ENCODE measurements at regions not wholly inside any gene's neighbourhood (a gene's known extent, or its start where the extent isn't known, plus 50 kb on each side); places are given as distances from the start of the nearest gene placed in this dataset.

- H3K9me3 Mint-ChIP-seq (ENCODE audit: unreplicated experiment), result no peaks in the 10 kb centered on the region
Observed at GRCh38 chr5:153018121-153018520, 472.3 kb upstream of the GRIA1 start.

GRCh38 chr5:153030755-153031725 is 459.4 kb upstream of the GRIA1 start:
- Mint-ChIP-seq H3K4me1 (ENCODE audit: unreplicated experiment) (no peaks in the 10 kb centered on the region), H3K27me3 (ENCODE audit: unreplicated experiment) (no peaks in the 10 kb centered on the region), H3K36me3 (ENCODE audit: low read depth, unreplicated experiment) (no peaks in the 10 kb centered on the region), H3K4me3 (ENCODE audit: unreplicated experiment) (no peak overlapping the region), H3K9me3 (ENCODE audit: unreplicated experiment) (no peaks in the 10 kb centered on the region), H3K27ac (ENCODE audit: unreplicated experiment) (no peak overlapping the region)
- DNase-seq (ENCODE audit: low spot score), result no peak
- no peak for TF ChIP-seq CTCF (IDR thresholded peaks at IDR 0.05; ENCODE audit: unreplicated experiment)

More at GRCh38 chr5:153018121-153018520, 472.3 kb upstream of the GRIA1 start:
- no peak overlapping the region for H3K27ac Mint-ChIP-seq (ENCODE audit: unreplicated experiment)
- H3K4me3 Mint-ChIP-seq (ENCODE audit: unreplicated experiment), result no peak overlapping the region
- DNase-seq (ENCODE audit: low spot score), result no peak
- no peaks in the 10 kb centered on the region for H3K36me3 Mint-ChIP-seq (ENCODE audit: low read depth, unreplicated experiment)
- H3K27me3 Mint-ChIP-seq (ENCODE audit: unreplicated experiment), result no peaks in the 10 kb centered on the region
- no peaks in the 10 kb centered on the region for H3K4me1 Mint-ChIP-seq (ENCODE audit: unreplicated experiment)
- no peak for TF ChIP-seq CTCF (IDR thresholded peaks at IDR 0.05; ENCODE audit: unreplicated experiment)

GRCh38 chr5:153039501-153039900 is 451.0 kb upstream of the GRIA1 start:
- H3K27ac Mint-ChIP-seq (ENCODE audit: unreplicated experiment), result no peak overlapping the region
- H3K4me3 Mint-ChIP-seq (ENCODE audit: unreplicated experiment), result no peak overlapping the region
- no peaks in the 10 kb centered on the region for H3K36me3 Mint-ChIP-seq (ENCODE audit: low read depth, unreplicated experiment)
- H3K27me3 Mint-ChIP-seq (ENCODE audit: unreplicated experiment), result no peaks in the 10 kb centered on the region
- no peaks in the 10 kb centered on the region for H3K4me1 Mint-ChIP-seq (ENCODE audit: unreplicated experiment)
- TF ChIP-seq CTCF (IDR thresholded peaks at IDR 0.05; ENCODE audit: unreplicated experiment), result no peak
- DNase-seq (ENCODE audit: low spot score), result no peak
- no peaks in the 10 kb centered on the region for H3K9me3 Mint-ChIP-seq (ENCODE audit: unreplicated experiment)

- DNase-seq (ENCODE audit: low spot score), result no peak
- Mint-ChIP-seq H3K27ac (ENCODE audit: unreplicated experiment) (no peak overlapping the region), H3K9me3 (ENCODE audit: unreplicated experiment) (no peaks in the 10 kb centered on the region), H3K4me1 (ENCODE audit: unreplicated experiment) (no peaks in the 10 kb centered on the region), H3K27me3 (ENCODE audit: unreplicated experiment) (peaks cover under 1% of the 10 kb centered on the region), H3K4me3 (ENCODE audit: unreplicated experiment) (no peak overlapping the region), H3K36me3 (ENCODE audit: low read depth, unreplicated experiment) (no peaks in the 10 kb centered on the region)
- no peak for TF ChIP-seq CTCF (IDR thresholded peaks at IDR 0.05; ENCODE audit: unreplicated experiment)
Observed at GRCh38 chr5:153043886-153044285, 446.6 kb upstream of the GRIA1 start.

GRCh38 chr5:153050496-153051179 is 439.8 kb upstream of the GRIA1 start:
- no peak for TF ChIP-seq CTCF (IDR thresholded peaks at IDR 0.05; ENCODE audit: unreplicated experiment)
- no peak overlapping the region for H3K4me3 Mint-ChIP-seq (ENCODE audit: unreplicated experiment)
- no peak overlapping the region for H3K27ac Mint-ChIP-seq (ENCODE audit: unreplicated experiment)
- H3K4me1 Mint-ChIP-seq (ENCODE audit: unreplicated experiment), result no peaks in the 10 kb centered on the region
- no peaks in the 10 kb centered on the region for H3K9me3 Mint-ChIP-seq (ENCODE audit: unreplicated experiment)
- H3K27me3 Mint-ChIP-seq (ENCODE audit: unreplicated experiment), result peaks cover 4% of the 10 kb centered on the region
- no peaks in the 10 kb centered on the region for H3K36me3 Mint-ChIP-seq (ENCODE audit: low read depth, unreplicated experiment)
- DNase-seq (ENCODE audit: low spot score), result no peak
